ENCODE measurements at regions not wholly inside any gene's neighbourhood (a gene's known extent, or its start where the extent isn't known, plus 50 kb on each side); places are given as distances from the start of the nearest gene placed in this dataset.

DNA sequence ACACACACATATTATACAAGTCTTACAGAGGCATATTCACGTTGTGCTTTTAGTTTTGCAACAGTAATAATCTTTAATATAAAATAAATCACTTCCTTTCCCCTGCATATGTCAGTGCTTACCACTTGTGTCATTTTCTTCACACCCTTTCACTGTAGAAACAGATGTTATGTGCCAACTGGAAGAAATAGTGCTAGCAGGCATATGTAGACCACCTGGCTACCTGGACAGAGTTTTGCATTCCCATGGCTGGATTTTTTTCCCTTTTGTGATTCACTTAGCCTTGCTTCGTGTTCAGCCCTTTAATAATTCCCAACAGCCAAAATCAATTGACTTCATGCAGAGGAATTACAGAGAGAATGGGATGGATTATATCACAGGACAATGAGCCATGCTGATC, 399.1 kb upstream of the SPRY2 start:
- TF ChIP-seq CTCF (IDR thresholded peaks at IDR 0.05) = no peak
- TF ChIP-seq RAD21 (conservative IDR thresholded peaks at IDR 0.05 in 1 of 2, IDR thresholded peaks at IDR 0.05 in 1 of 2) = no peak
- TF ChIP-seq HDAC2 (IDR thresholded peaks at IDR 0.05) = no peak
- no peak for TF ChIP-seq POLR2AphosphoS2 (conservative IDR thresholded peaks at IDR 0.05; ENCODE audit: low read length)
- TF ChIP-seq, protein P1, sequence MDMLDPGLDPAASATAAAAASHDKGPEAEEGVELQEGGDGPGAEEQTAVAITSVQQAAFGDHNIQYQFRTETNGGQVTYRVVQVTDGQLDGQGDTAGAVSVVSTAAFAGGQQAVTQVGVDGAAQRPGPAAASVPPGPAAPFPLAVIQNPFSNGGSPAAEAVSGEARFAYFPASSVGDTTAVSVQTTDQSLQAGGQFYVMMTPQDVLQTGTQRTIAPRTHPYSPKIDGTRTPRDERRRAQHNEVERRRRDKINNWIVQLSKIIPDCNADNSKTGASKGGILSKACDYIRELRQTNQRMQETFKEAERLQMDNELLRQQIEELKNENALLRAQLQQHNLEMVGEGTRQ (IDR thresholded peaks at IDR 0.05) = no peak
- no peak for TF ChIP-seq POLR2A (IDR thresholded peaks at IDR 0.05; ENCODE audit: low read length)
- TF ChIP-seq HMGXB4 (CRISPR knock-in tag; IDR thresholded peaks at IDR 0.05; ENCODE audit: borderline replicate concordance) = no peak
- no peak for TF ChIP-seq EP300 (IDR thresholded peaks at IDR 0.05)
- TF ChIP-seq, protein P2, sequence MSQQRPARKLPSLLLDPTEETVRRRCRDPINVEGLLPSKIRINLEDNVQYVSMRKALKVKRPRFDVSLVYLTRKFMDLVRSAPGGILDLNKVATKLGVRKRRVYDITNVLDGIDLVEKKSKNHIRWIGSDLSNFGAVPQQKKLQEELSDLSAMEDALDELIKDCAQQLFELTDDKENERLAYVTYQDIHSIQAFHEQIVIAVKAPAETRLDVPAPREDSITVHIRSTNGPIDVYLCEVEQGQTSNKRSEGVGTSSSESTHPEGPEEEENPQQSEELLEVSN (IDR thresholded peaks at IDR 0.05; ENCODE audit: borderline replicate concordance, low read depth) = no peak
- TF ChIP-seq MAZ (IDR thresholded peaks at IDR 0.05; ENCODE audit: borderline replicate concordance, low read depth, low read length) = no peak
- no peak for TF ChIP-seq SREBF2 (IDR thresholded peaks at IDR 0.05)
- TF ChIP-seq JUNB (IDR thresholded peaks at IDR 0.05) = no peak
- TF ChIP-seq ZFP36 (IDR thresholded peaks at IDR 0.05; ENCODE audit: borderline replicate concordance, partially characterized antibody) = no peak

Measured in A549 (cell line).